Cardiac fibroblast (primary cell): ENCODE measurements at regions not wholly inside any gene's neighbourhood (a gene's known extent, or its start where the extent isn't known, plus 50 kb on each side); places are given as distances from the start of the nearest gene placed in this dataset.
"Not testable (repeated sequence)": the region's sequence is repeated elsewhere in the genome, so short reads cannot be mapped to it uniquely, and the experiment has no call there.

Experiments
- DNase-seq, 2 donors: peaks; one replicate each; pipeline versions ENCODE4 v3.0.0 to v3.0.0-alpha.2; 2010; ENCODE audit warnings: low read depth in 2 of 2
- H3K4me3 ChIP-seq, 2 donors: replicated peaks in 1 of 2; 1 replicate in 1 of 2; 2 replicates in 1 of 2; pipeline ENCODE4 v1.5.1; 2011; ENCODE audit warnings: low read depth in 2 of 2, low read length in 2 of 2, mild to moderate bottlenecking in 2 of 2, moderate library complexity in 1 of 2
- CTCF ChIP-seq: IDR thresholded peaks from one replicate; pipeline ENCODE4 v1.5.1; 2011; ENCODE audit warnings: low read depth, mild to moderate bottlenecking, low read length, inconsistent platforms

DNA sequence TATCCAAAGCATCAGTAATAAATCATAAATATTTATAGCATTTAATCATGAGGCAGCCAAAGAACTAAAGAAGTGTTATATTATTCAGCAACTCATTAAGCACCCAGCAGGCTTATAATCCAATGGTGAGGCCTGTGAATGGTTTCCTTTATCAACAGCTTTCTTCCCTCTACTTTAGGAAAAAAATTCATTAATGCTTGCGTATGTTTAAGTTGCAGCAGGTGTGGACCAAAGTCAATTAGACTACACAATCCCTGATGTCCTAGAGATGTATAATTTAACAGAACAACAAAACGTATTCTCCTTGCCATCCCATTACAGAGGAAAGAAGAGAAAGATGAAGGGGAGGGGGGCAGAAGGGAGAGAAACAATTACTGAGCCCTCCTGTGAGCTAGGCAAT, 87.7 kb upstream of the MAGI3 start:
- H3K4me3 ChIP-seq: no peak overlapping the region
- no peak for TF ChIP-seq CTCF
- DNase-seq: no peak

DNA sequence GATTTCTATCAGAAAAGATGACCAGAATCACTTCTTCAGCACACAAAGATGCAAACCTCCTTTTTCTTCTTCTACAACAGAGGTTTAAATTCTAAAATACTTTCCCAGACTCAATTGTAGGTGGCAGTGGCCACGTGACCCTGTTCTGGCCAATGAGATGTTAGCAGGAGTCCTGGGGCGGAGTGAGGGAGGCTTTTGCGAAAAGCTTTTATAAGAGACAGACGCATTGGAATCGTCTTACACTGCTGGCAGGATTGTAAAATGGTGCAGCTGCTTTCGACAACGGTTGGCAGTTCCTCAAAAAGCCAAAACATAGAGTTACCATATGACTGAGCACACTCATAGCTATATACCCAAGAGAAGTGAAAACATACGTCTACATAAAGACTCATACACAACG, 87.0 kb upstream of the MAGI3 start:
- no peak for DNase-seq

GRCh38 chr1:113305029-113305428, 85.3 kb upstream of the MAGI3 start:
- DNase-seq, H3K4me3 ChIP-seq: not testable (repeated sequence)

More for the DNA sequence above, 87.0 kb upstream of the MAGI3 start:
- no peak overlapping the region for H3K4me3 ChIP-seq
- no peak for TF ChIP-seq CTCF

DNA sequence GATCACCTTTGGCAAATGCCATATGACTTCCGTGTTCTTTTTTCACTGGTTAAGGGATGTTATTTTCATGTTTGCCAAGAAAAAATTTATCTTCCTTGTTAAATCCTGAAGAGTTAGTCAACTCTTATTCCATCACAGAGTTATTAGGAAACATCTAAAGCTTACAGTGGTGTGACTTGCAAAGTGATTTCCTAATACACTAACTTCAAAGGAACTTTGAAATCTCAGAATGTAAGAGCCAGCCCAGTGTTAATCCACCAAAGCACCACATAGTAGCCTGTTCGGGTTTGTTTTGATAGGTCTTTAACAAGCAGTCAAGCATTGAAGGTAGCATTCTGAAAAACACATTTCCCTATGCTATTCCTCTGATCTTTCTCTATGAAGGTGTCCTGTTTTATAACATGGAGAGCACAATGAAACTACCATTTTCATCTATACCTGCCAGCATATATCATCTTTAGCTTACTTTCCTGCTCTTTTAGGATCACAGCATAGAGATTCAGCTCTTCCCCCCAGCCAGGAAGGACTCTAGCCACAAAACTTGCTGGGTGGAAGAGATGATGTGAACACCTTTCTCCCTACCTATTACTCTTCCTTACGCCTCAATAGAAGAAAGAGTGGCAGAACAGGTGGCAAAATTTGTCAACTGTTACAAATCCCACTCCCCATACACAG, 82.4 kb upstream of the MAGI3 start:
- no peak overlapping the region for H3K4me3 ChIP-seq
- peak; percentile 64 to 68 for DNase-seq
- no peak for TF ChIP-seq CTCF

DNA sequence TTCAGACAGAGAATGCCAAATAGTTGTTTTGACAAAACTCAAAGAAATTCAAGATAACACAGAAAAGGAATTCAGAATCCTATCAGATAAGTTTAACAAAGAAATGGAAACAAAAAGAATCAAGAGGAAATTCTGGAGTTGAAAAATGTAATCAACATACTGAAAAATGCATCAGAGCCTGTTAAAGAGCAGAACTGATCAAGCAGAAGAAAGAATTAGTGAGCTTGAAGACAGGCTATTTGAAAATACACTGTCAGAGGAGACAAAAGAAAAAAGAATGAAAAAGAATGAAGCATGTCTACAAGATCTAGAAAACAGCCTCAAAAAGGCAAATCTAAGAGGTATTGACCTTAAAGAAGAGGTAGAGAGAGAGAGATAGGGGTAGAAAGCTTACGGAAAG, 77.7 kb upstream of the MAGI3 start:
- DNase-seq, H3K4me3 ChIP-seq: not testable (repeated sequence)

- DNase-seq: no peak
- TF ChIP-seq CTCF: no peak
- H3K4me3 ChIP-seq: no peak overlapping the region
Observed at GRCh38 chr1:113314600-113314999, 75.7 kb upstream of the MAGI3 start.

- DNase-seq: no peak
- TF ChIP-seq CTCF: no peak
- no peak overlapping the region for H3K4me3 ChIP-seq
Observed at GRCh38 chr1:113320272-113320671, 70.0 kb upstream of the MAGI3 start.

DNA sequence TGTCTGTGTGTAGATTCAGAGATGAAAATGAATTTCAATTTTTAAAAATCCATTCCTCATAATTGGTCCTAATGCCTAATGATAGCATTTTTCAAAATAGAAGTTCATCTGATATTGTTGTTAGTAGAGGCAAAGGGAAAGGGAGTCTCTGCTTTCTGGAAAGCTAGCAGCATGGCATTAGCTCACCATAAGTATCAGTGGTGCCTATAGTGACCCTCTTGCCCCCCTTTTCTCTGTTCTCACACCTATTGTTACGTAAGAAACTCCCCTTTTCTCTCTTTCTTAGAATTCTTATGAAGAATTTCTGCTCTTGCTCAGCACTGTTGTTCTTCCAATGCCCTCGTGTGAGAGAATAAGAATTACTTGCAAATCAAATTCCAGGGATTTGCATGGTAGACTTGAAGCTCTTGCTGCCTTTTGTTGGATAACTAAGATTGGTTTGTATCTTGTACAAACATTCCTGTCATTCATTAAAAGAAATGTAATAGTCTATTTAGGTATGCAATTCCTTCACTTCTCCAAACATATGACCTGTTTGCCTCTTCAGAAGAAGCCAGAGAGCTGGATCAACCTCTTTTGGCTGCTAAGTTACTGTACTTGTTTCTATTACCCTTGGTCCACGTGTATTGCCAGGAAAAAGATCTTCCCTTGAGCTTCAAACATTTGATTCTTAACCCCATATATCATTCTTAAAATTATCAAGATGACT, 69.2 kb upstream of the MAGI3 start:
- no peak for DNase-seq

More for the DNA sequence above, 69.2 kb upstream of the MAGI3 start:
- no peak for TF ChIP-seq CTCF
- no peak overlapping the region for H3K4me3 ChIP-seq
